HepG2 (cell line): ENCODE measurements at regions not wholly inside any gene's neighbourhood (a gene's known extent, or its start where the extent isn't known, plus 50 kb on each side); places are given as distances from the start of the nearest gene placed in this dataset.

Source experiments
- BHLHE40 ChIP-seq: IDR thresholded peaks from 2 replicates; pipeline ENCODE4 v1.6.1; 2011; ENCODE audit warnings: low read length, improper control_type of control experiment
- KDM1A ChIP-seq: IDR thresholded peaks from 2 replicates; pipeline ENCODE4 v1.6.1; 2016; ENCODE audit warnings: missing compliant biosample characterization
- MAFK ChIP-seq, 2 experiments: IDR thresholded peaks in 1 of 2; conservative IDR thresholded peaks in 1 of 2; 2 replicates each; pipeline ENCODE4 v1.6.1; 2011; ENCODE audit warnings: improper control_type of control experiment in 2 of 2, low read length in 2 of 2
- SOX5 ChIP-seq: IDR thresholded peaks from 2 replicates; pipeline ENCODE4 v1.6.1; 2016; ENCODE audit warnings: borderline replicate concordance
- SRSF9 ChIP-seq: fragments of 200-400 bp; formaldehyde crosslinking; IDR thresholded peaks from 2 replicates; pipeline ENCODE4 v1.6.1; 2018; ENCODE audit warnings: borderline replicate concordance, mild to moderate bottlenecking, low read depth, low read length; ENCODE audit not compliant: insufficient read depth, poor library complexity, severe bottlenecking
- TBL1XR1 ChIP-seq: fragments of 150-350 bp; IDR thresholded peaks from 2 replicates; pipeline ENCODE4 v1.6.1; 2014; ENCODE audit warnings: borderline replicate concordance, low read length; ENCODE audit not compliant: partially characterized antibody
- TBX3 ChIP-seq: fragments of 450-650 bp; IDR thresholded peaks from 2 replicates; pipeline ENCODE4 v1.6.1; 2017; ENCODE audit warnings: antibody characterized with exemption, mild to moderate bottlenecking, inconsistent platforms, borderline replicate concordance
- TCF7 ChIP-seq: sonication (generic); IDR thresholded peaks from 2 replicates; pipeline ENCODE4 v1.6.1; 2016; ENCODE audit warnings: antibody characterized with exemption, low read depth
- ZBTB21 ChIP-seq: sonication (generic); formaldehyde crosslinking; IDR thresholded peaks from 2 replicates; pipeline ENCODE4 v1.4.0; 2020; ENCODE audit warnings: missing genetic modification reagents
- ZNF251 ChIP-seq: sonication (generic); formaldehyde crosslinking; IDR thresholded peaks from 2 replicates; pipeline ENCODE4 v1.9.0; 2021; ENCODE audit warnings: mild to moderate bottlenecking, missing genetic modification reagents
- ZNF292 ChIP-seq: sonication (generic); formaldehyde crosslinking; IDR thresholded peaks from 2 replicates; pipeline ENCODE4 v1.8.1; 2022; ENCODE audit warnings: mild to moderate bottlenecking, low read depth, missing genetic modification reagents, borderline replicate concordance
- ZNF790 ChIP-seq: sonication (generic); formaldehyde crosslinking; IDR thresholded peaks from 2 replicates; pipeline ENCODE4 v1.8.0; 2022; ENCODE audit warnings: missing genetic modification reagents, mild to moderate bottlenecking, borderline replicate concordance
- TF ChIP-seq, protein P1 (sequence below): sonication (generic); formaldehyde crosslinking; IDR thresholded peaks from 2 replicates; pipeline ENCODE4 v1.4.0; 2020; ENCODE audit warnings: mild to moderate bottlenecking, missing genetic modification reagents
- TF ChIP-seq, protein P2 (sequence below): sonication (generic); formaldehyde crosslinking; conservative IDR thresholded peaks from 2 replicates; pipeline ENCODE4 v1.4.0; 2020; ENCODE audit warnings: mild to moderate bottlenecking, missing genetic modification reagents, moderate library complexity
- TF ChIP-seq, protein P3 (sequence below): sonication (generic); formaldehyde crosslinking; IDR thresholded peaks from 2 replicates; pipeline ENCODE4 v1.8.0; 2022; ENCODE audit warnings: missing genetic modification reagents, mild to moderate bottlenecking, moderate library complexity, borderline replicate concordance

DNA sequence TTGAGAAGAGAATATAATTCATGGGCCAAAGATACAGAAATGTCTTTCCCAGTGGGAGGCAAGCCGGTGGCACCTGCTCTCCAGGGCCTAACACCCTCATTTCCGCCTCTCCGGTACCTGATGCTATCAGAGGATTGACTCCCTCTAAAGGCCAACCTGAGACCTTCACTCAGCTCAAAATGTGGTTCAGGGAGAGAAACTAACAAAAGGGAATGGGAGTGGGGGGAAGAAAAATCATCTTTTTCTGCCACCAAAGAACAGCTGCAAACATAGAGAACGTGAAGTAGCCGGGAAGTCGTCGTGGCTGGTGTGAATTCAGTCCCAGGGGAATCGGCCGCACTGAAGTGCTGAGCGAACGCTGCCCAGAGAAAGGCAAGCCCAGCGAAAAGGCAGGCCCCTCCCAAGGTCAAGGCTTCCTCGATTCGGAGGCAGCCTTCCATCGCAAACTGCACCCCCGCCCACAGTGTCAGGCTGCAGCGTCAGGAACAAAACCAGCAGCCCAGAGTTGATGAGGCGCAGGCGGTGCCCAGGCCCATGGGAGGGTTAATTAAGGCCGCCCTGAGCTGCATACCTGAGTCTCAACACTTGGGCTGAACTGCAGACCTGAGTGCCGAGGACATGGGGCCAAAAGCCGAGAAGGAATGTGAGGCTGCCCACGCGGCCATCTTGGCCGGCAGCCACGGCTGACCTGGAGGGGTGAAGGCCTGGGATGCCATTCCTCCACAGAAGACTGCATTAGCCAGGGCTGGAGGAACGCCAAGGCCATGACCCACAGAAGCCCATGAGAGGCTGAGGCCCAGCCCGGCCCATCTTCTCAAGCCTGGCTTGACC, 160.2 kb downstream of the PSMG1 start (continued):
- TF ChIP-seq, protein P1, sequence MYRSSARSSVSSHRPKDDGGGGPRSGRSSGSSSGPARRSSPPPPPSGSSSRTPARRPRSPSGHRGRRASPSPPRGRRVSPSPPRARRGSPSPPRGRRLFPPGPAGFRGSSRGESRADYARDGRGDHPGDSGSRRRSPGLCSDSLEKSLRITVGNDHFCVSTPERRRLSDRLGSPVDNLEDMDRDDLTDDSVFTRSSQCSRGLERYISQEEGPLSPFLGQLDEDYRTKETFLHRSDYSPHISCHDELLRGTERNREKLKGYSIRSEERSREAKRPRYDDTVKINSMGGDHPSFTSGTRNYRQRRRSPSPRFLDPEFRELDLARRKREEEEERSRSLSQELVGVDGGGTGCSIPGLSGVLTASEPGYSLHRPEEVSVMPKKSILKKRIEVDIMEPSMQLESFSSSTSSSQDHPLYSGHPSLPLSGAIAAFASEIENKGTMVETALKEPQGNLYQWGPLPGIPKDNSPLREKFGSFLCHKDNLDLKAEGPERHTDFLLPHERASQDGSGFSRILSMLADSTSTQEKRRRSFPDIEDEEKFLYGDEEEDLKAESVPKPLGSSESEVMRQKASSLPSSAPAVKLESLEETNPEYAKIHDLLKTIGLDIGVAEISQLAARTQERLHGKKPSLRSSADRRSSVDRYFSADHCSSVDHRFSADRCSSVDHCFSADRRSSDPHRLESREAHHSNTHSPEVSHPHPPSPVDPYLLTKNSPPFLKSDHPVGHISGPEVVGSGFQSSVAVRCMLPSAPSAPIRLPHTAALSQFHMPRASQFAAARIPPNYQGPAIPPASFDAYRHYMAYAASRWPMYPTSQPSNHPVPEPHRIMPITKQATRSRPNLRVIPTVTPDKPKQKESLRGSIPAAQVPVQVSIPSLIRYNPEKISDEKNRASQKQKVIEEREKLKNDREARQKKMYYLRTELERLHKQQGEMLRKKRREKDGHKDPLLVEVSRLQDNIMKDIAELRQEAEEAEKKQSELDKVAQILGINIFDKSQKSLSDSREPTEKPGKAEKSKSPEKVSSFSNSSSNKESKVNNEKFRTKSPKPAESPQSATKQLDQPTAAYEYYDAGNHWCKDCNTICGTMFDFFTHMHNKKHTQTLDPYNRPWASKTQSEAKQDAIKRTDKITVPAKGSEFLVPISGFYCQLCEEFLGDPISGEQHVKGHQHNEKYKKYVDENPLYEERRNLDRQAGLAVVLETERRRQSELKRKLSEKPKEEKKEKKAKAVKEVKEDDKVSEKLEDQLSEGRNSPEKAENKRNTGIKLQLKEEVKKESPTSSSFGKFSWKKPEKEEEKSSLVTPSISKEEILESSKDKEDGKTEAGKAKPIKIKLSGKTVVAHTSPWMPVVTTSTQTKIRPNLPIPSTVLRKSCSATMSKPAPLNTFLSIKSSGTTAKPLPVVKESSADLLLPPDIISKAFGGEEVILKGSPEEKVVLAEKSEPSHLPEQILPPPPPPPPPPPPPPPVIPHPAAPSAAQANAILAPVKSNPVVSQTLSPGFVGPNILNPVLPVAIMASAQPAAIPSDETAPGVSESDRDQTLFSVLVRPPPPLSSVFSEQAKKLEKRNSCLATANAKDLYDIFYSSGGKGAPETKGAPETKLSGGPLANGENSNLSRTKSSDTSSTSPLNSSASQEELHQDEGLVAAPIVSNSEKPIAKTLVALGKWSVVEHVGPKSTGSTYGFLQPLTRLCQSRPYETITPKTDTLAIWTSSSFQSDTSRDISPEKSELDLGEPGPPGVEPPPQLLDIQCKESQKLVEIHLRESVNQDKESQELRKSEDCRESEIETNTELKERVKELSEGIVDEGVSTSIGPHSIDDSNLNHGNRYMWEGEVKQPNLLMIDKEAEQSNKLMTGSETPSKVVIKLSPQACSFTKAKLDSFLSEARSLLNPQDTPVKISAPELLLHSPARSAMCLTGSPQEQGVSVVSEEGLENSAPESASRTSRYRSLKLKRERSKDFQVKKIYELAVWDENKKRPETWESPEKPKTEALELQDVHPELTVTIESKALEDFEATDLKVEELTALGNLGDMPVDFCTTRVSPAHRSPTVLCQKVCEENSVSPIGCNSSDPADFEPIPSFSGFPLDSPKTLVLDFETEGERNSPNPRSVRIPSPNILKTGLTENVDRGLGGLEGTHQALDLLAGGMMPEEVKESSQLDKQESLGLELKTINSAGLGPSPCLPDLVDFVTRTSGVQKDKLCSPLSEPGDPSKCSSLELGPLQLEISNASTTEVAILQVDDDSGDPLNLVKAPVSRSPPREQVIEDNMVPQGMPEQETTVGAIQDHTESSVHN (CRISPR knock-in tag) = no peak
- TF ChIP-seq KDM1A (CRISPR knock-in tag) (no peak), SOX5 (CRISPR knock-in tag) (no peak), BHLHE40 (no peak), TBX3 (no peak), TBL1XR1 (no peak), ZNF790 (CRISPR knock-in tag) (no peak), ZNF251 (CRISPR knock-in tag) (no peak), ZBTB21 (CRISPR knock-in tag) (no peak), MAFK (conservative IDR thresholded peaks at IDR 0.05 in 1 of 2, IDR thresholded peaks at IDR 0.05 in 1 of 2; ENCODE audit: low read length in 2 of 2) (no peak), TCF7 (no peak), SRSF9 (no peak), ZNF292 (CRISPR knock-in tag) (0 out of 2 replicates have a peak, but pooled peaks have one; percentile 24)
- TF ChIP-seq, protein P2, sequence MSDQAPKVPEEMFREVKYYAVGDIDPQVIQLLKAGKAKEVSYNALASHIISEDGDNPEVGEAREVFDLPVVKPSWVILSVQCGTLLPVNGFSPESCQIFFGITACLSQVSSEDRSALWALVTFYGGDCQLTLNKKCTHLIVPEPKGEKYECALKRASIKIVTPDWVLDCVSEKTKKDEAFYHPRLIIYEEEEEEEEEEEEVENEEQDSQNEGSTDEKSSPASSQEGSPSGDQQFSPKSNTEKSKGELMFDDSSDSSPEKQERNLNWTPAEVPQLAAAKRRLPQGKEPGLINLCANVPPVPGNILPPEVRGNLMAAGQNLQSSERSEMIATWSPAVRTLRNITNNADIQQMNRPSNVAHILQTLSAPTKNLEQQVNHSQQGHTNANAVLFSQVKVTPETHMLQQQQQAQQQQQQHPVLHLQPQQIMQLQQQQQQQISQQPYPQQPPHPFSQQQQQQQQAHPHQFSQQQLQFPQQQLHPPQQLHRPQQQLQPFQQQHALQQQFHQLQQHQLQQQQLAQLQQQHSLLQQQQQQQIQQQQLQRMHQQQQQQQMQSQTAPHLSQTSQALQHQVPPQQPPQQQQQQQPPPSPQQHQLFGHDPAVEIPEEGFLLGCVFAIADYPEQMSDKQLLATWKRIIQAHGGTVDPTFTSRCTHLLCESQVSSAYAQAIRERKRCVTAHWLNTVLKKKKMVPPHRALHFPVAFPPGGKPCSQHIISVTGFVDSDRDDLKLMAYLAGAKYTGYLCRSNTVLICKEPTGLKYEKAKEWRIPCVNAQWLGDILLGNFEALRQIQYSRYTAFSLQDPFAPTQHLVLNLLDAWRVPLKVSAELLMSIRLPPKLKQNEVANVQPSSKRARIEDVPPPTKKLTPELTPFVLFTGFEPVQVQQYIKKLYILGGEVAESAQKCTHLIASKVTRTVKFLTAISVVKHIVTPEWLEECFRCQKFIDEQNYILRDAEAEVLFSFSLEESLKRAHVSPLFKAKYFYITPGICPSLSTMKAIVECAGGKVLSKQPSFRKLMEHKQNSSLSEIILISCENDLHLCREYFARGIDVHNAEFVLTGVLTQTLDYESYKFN (CRISPR knock-in tag) = no peak
- TF ChIP-seq, protein P3, sequence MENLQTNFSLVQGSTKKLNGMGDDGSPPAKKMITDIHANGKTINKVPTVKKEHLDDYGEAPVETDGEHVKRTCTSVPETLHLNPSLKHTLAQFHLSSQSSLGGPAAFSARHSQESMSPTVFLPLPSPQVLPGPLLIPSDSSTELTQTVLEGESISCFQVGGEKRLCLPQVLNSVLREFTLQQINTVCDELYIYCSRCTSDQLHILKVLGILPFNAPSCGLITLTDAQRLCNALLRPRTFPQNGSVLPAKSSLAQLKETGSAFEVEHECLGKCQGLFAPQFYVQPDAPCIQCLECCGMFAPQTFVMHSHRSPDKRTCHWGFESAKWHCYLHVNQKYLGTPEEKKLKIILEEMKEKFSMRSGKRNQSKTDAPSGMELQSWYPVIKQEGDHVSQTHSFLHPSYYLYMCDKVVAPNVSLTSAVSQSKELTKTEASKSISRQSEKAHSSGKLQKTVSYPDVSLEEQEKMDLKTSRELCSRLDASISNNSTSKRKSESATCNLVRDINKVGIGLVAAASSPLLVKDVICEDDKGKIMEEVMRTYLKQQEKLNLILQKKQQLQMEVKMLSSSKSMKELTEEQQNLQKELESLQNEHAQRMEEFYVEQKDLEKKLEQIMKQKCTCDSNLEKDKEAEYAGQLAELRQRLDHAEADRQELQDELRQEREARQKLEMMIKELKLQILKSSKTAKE = no peak
